NB4 (cell line): ENCODE measurements at regions not wholly inside any gene's neighbourhood (a gene's known extent, or its start where the extent isn't known, plus 50 kb on each side); places are given as distances from the start of the nearest gene placed in this dataset.

Experiments used
- DNase-seq: peaks from one replicate; pipeline ENCODE4 v3.0.0; 2010; ENCODE audit warnings: low read depth
- H3K4me3 ChIP-seq: one replicate; pipeline ENCODE4 v1.5.1; 2011; ENCODE audit warnings: mild to moderate bottlenecking, low read depth, low read length, moderate library complexity
- CTCF ChIP-seq: IDR thresholded peaks from one replicate; pipeline ENCODE4 v1.5.1; 2012; ENCODE audit warnings: low read depth, low read length
- MAX ChIP-seq: IDR thresholded peaks from 2 replicates; pipeline ENCODE4 v1.6.1; 2011; ENCODE audit warnings: low read depth, low read length
- MYC ChIP-seq: IDR thresholded peaks from 2 replicates; pipeline ENCODE4 v1.6.1; 2011; ENCODE audit warnings: low read depth, low read length
- POLR2A ChIP-seq: IDR thresholded peaks from 2 replicates; pipeline ENCODE4 v1.6.1; 2011; ENCODE audit warnings: mild to moderate bottlenecking; ENCODE audit not compliant: insufficient read length; ENCODE audit errors: extremely low read depth

- no peak for TF ChIP-seq MYC
- DNase-seq = peak; percentile 11
- no peak overlapping the region for H3K4me3 ChIP-seq
Observed at GRCh38 chr2:103159018-103159417, 397.2 kb downstream of the TMEM182 start.

- H3K4me3 ChIP-seq = no peak overlapping the region
- peak; percentile 54 for DNase-seq
- TF ChIP-seq MYC = no peak
- TF ChIP-seq MAX = no peak
- TF ChIP-seq CTCF = peak; percentile 80
Observed at GRCh38 chr2:103161456-103162289, 399.8 kb downstream of the TMEM182 start.

DNA sequence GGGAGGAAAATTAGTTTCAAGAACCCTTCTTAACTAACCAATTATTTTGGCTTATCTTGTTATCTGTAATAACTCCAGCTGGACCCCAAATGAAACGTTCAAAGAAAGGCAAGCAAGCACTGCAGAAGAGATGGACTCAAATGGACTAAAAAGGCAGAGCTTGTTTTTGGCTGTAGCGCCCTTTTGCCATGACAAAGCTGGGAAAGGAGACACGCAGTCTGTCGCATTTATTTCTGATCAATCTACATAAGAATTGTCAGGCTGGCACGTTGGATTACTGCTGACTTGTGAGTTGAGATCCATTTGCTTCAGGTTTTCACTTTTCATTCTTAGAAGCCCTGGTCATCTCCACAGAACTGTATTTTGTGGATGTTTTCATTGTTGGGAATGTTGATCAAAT, 402.9 kb downstream of the TMEM182 start:
- no peak for DNase-seq
- no peak overlapping the region for H3K4me3 ChIP-seq
- TF ChIP-seq CTCF = no peak
- TF ChIP-seq MYC = no peak
- no peak for TF ChIP-seq MAX
- TF ChIP-seq POLR2A = no peak

DNA sequence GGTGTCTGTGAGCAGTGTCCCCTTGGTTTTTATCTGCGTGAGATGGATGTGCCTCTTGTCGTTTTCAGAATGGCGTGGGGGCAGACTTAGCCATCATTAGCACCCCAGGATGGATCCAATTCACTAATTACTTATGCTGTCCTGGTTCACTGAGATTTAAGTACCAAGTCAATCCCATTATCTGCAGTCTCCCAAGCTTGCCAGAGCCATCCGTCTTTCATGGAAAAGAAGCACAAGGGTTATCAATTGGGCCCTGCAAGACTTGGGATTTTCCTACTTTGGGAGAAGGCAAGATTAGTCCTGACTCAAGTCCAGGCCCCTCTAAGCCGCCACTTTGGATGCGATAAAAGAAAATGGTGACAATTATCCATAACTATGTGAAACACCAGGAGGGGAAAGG, 404.0 kb downstream of the TMEM182 start:
- no peak for DNase-seq
- TF ChIP-seq MAX (no peak), MYC (no peak), CTCF (no peak), POLR2A (no peak)
- no peak overlapping the region for H3K4me3 ChIP-seq

GRCh38 chr2:103166456-103167324, 404.9 kb downstream of the TMEM182 start:
- H3K4me3 ChIP-seq = no peak overlapping the region
- TF ChIP-seq CTCF = no peak
- TF ChIP-seq POLR2A = no peak
- TF ChIP-seq MYC = no peak
- no peak for TF ChIP-seq MAX
- no peak for DNase-seq

GRCh38 chr2:103167599-103167998, 405.8 kb downstream of the TMEM182 start:
- DNase-seq = no peak
- H3K4me3 ChIP-seq = no peak overlapping the region

More at GRCh38 chr2:103167599-103167998, 405.8 kb downstream of the TMEM182 start:
- TF ChIP-seq CTCF (no peak), MYC (no peak), POLR2A (no peak), MAX (no peak)
